HG03025 (cell line): ENCODE measurements at regions not wholly inside any gene's neighbourhood (a gene's known extent, or its start where the extent isn't known, plus 50 kb on each side); places are given as distances from the start of the nearest gene placed in this dataset.
"Not testable (repeated sequence)": the region's sequence is repeated elsewhere in the genome, so short reads cannot be mapped to it uniquely, and the experiment has no call there.

Source experiments
- ATAC-seq: cut with Tn5 transposase; IDR thresholded peaks from one replicate; pipeline ENCODE4 v1.9.1; 2021; ENCODE audit warnings: mild to moderate bottlenecking, moderate library complexity; ENCODE audit not compliant: unreplicated experiment, low FRiP score

DNA sequence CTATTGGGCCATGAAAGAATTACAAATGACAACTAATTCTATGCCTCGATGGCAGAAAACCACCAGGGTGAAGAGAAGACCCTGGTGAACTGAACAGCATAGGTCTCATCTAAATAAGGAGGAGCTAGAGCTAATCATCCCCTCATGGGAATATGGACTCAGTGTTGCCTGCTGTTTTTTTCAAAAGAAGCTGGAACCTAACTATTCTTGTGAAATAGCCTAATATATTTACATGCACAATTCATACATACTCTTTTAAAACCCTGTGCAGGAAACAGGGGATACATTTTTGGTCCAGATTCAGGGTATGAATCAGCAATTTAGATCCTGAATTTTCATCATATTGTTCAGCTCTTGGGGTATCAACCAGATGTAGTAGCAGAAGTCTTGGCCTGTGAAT is 560.6 kb downstream of the TOX3 start:
- ATAC-seq: no peak

DNA sequence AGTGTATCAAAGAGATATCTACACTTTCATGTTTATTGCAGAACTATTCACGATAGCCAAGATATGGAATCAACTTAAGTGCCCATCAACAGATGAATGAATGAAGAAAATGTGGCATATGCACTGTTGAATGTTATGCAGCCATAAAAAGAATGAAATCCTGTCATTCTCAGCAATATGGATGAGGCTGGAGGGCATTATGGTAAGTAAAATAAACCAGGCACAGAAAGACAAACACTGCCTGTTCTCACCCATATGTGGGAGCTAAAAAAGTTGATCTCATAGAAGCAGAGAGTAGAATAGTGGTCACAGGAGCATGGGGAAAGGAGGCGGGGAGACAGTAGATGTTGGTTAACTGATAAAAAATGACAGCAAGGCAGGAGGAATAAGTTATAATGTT is 561.8 kb downstream of the TOX3 start:
- ATAC-seq: no peak

DNA sequence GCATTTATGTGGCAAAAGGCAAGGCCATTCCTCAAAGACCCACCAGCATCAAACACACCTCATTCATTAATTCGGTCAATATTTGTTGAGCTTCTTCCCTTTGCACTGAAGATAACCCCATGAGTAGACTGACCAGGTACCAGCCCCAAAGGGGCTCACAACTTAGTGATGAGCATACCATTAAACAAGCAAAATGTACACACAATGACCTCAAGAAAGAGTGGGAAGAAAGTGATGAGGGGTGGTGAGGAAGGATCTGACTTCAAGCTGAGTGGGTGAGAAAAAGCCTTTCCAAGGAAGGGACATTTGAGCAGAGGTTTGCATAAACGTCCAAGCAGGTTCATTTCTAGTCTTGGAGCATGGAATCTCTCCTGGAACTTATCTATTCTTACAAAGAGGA is 562.5 kb downstream of the TOX3 start:
- ATAC-seq: no peak

DNA sequence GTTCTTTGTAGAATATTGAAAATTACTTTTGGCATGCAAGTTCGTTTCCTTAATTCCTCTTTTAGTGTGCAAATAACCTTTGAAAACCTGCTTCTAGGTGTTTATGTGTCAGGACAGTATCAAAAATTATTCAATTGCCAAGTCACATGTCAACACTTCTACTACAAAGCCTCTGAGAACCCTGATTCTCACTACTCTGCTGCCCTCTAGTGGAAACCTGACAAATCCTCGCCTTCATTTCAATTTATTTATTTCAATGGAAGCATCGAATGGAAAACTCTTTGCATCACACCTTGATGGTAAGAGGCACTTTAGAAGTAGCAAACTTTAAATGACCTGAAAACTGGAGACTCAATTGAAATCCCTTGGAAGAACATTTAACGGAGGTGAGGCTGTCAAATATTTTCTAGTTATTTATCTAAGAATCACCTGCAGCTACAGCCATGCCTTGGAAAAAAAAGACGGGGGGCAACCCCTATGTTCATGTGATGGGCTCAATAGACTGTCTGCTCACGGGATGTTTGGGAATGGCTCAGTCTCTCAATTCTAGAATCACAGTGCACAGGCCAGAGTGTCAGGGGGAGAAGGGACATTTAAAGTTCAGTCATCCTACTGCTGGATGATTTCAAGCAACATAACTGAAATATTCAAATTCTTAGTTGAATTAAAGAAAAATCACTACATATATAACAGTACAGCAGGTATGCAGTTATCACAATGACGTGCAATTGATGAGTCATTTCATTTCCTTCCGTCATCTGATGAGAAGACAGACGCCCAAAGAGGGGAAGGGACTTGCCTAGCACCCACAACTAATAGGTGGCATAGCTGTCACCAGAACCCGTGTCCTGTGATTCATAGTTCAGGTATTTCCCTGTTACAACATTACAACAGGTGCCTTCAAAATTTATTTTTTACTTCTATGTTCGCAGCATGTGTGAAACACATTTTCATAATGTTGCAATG is 563.9 kb downstream of the TOX3 start:
- ATAC-seq: no peak

DNA sequence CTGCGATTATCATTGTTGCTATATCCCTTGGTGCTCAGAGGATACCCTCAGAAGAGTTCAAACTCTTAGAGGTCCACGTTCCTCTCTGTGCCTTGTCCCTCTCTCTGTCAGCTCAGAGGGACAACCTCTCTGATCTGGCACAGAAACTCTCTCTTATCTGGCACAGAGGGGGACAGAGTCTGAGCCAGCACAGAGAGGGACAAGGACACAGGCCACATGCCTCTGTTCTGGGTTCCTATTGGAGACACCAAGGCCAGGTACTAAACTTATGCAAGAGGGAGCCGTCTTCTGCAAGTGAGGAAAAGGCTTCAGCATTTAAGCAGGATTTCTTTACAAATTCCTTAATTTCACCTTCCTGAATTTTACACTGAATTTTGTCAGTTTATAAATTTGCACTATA is 565.2 kb downstream of the TOX3 start:
- no peak for ATAC-seq

DNA sequence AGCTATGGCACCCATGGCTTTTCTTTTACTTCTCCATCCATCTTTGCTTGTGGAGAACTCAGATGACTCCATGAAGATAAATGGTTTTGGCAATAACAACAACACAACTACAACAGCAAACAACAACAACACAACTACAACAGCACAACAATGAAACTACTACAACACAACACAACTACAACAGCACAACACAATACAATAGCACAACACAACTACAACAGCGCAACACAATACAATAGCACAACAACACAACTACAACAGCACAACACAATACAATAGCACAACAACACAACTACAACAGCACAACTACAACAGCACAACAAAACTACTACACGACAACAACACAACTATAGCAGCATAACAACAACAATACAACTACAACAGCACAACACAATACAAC is 569.4 kb downstream of the TOX3 start:
- ATAC-seq: not testable (repeated sequence)

DNA sequence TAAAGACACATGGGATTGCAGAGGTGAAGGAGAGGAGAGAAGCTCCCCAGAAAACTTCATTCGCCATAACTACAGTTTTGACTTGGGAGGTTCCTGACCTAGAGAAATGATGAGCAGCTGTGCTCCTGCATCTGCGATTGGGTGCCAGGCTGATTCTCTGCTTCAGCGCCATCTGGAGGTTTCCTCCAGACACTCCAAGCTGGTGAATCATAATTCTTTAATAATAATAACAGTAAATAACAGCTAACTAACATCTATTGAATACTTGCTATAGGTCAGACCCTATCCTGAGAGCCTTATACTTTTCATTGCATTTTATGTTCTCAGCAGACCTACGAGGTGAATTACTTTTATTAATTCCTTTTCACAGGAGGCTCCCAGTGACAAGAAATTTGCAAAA is 575.8 kb downstream of the TOX3 start:
- ATAC-seq: no peak

DNA sequence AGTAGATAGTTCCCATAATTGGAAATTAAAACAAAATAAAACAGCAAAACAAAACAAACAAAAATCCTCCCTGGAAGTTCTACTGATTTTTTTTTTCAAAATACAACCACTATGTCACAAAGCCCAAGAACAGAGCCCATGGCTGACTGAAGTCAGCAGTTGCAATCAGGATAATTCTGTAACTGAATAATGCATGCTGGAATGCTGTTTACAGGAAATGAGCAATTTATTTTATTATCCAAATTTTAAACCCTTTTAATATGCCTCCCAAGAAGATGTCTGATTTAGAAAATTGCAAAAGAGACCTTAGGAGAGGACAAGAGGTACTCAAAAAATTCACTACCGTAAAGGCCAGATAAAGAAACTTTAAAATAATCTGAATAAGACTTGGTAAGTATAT is 578.2 kb downstream of the TOX3 start:
- no peak for ATAC-seq

DNA sequence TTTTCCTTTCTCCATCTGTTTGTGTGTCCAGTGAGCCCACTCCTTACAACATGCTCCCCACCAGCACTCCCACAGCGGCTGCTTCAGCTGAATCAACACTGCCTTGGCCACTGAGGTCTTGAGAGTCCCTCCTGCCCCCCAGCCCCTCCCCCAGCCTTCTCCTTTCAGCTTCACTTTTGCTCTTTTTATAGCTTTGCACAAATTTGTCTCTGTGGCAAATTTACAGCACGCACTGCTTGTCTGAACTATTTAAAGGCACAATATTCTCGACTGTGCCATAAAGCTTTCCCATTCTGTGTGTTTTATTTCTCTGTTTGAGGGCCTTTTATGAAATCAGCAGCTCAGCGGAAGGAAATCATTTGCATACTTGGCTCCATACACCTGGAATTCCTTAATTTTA is 579.3 kb downstream of the TOX3 start:
- ATAC-seq: no peak

DNA sequence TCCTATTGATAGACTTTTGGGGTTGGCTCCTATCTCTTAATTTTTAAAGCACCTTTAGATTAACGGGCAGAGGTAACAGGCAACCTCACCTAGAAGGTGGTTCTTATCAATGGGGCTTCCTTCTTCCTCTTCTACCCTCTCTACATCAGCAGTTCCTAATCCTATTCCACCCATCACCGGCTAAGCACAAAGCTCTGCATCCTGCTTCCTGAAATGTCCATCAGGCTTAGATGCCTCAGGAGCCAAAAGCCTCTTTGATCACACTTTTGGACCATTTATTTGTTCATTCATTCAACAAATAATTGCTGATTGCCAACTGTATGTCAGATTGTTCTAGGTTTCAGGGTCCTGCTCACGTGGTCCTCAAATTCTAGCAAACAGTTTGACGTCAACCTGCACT is 586.0 kb downstream of the TOX3 start:
- no peak for ATAC-seq

DNA sequence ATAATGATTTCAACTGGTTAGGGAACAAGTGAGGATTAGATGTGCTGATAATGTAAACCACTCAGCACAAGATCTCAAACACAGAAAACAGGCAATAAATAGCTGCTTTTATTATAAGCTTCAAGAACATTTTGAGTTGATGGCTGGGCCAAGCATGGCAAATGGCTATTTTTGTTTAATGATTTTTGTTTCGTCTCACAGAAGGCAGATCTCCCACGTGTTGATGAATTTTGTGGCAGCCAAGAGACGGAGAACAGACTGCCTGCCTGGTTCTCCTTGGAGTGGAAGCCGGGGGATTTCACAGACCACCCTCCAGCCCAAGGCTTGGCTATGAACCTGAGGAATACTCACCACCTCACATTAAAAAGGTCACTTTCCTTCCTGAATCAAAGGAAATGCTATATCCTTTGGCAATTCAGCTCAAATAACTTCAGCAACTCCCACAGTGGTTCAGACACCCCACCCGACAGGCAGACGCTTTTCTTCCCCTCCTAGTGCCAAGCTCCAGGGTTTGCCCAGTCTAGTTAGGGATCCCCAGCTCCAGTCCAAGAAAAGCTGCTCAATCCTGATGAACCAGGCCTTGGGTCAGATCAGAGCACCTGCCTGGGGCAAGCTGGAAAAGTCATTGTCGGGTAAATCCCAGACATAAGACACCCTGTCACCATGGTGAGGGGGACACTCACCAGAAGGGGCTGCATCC is 593.5 kb downstream of the TOX3 start:
- ATAC-seq: no peak

DNA sequence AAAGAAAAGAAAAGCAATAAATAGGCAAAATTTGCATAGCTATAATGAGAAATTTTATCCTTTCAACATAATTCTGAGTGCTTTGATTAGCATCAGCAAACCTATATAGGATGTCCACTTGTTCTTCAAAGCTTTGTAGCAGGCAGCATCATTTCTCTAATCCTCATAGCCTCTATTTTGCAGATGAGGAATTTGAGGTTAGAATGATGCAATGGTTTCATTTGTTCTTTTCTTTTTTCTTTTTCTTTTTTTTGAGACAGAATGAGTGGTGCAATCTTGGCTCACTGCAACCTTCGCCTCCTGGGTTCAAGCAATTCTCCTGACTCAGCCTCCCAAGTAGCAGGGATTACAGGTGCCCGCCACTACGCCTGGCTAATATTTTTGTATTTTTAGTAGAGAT is 594.4 kb downstream of the TOX3 start:
- ATAC-seq: no peak

DNA sequence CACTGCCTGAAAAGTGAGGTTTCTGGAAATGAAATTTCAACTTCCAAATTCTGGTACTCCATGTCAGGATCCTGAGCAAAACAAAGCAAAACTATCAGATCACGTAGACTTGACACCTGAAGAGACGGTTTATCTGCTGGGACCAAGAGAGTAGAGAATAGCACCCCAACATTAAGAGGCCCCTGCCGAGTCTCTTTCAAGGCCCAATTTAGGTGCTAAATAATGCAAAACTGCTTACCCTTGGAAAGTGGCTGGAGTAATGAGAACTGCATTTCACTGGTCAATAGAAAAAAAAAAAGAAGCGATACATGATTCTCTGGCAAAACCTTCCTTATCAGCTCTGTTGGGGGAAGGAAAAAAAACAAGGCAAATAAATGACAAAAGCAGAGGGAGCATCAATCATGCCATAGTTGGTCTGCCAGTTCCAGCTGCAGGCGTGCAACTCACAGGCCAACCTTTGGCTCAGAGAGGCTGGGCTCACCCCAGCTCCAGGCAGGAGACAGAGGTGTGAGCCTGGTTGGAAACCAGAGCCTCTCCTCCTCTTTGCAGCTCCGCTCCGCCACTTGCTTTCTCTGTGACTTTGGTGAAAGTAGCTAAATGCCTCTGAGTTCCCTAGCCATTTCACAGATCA is 595.2 kb downstream of the TOX3 start:
- ATAC-seq: no peak

DNA sequence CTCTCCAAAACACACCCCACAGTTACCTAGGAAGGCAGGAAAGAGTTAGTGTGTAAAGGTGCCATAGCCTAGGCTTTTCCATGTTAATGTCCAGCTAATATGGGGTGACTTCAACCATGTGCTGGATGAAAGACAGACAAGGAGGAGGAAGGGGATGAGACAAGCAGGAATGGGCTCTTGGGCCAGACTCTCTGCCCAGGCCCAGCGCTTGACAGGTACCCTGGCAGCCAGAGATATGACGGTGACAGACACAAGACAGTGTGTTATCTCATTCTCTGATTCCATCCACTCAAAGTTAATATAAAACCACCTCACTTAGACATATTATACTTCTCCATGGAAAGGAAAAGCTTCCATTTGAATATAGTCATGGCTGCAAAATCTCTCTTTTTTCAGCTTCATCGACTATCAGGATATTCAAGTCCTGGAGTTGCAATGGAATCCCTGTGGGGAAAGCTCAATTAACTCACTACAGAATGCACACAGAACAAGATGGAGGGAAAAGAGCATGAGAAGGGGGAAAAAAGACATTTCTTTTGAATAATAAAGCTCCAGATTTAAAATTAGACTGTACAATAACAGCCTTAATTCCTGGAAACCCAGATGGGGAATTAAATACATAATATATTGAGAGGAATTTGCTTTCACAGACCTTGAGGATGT is 596.7 kb downstream of the TOX3 start:
- no peak for ATAC-seq

DNA sequence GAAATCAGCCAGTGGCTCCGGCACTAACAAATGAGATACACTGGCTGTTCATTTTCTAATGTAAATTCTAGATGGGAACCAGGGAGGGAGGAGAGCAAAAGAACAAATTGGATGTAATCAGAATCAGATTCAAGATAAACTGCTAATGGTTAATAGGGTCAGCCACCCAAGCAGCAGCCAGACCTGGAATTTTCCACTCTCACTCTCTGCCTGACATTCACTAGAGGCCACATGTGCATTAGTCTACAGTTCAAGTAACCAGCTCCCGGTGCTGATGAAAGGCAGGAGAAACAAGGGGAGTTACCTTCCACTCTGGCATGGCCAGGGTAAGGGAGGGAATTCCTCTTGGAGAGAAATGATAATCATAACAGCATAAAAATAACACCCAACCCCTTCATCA is 597.7 kb downstream of the TOX3 start:
- ATAC-seq: no peak

DNA sequence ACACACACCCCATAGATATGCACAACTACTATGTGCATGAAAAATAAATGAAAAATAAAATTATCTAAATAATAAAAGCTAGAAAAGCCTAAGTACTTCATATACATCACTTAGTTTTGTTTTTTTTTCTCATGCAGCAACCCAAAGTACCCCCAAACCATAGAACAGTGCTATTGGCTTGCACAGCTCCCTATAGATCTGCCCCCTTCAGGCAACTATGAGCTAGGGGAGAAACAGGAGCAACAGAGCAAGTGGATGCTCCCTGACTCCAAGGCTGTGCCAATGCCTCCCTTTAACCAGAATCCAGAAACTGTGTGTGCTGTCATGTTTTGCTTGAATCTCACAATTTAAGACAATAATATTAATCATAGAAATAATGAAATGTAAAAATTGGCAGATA is 605.5 kb downstream of the TOX3 start:
- ATAC-seq: no peak

DNA sequence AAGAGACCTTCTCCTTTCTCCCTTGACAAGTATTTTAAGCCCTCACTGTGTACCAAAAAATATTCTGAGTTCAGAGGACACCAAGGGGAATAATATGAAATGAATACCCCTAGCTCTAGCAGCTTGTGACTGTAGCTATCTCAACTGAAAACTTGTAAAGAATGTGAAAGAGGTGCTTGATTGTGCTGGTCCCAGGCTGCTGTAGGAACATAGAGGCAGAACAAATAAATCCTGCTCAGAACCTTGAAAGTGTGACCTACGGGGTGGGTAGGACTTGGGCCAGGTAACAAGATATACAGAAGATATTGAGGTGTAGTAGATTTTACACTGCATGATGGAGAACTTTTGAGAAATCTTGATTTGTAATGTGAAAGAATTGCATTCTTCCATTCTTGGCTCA is 606.8 kb downstream of the TOX3 start:
- no peak for ATAC-seq

DNA sequence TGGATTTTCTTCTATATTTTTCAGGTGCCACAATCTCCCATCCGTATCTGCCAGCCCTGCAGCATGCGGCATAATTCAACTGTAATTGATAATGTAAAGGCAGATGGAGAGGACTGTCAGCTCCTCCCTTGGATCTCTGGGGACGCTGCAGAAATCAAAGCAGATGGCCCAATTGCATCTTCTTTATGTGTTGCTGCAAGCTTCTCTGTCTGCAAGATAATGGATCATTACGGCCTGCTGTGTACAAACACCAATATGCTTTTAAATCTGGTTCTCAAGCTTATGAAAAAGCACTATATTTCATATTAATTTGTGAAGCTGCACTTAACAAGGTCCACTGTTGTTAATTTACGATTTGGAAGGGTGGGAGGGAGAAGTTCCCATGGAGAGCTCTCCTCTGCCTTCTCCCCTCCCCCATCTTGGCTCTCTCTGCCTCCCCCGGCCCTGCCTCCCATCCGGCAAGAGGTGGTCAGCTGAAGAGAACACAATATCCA is 607.5 kb downstream of the TOX3 start:
- no peak for ATAC-seq

DNA sequence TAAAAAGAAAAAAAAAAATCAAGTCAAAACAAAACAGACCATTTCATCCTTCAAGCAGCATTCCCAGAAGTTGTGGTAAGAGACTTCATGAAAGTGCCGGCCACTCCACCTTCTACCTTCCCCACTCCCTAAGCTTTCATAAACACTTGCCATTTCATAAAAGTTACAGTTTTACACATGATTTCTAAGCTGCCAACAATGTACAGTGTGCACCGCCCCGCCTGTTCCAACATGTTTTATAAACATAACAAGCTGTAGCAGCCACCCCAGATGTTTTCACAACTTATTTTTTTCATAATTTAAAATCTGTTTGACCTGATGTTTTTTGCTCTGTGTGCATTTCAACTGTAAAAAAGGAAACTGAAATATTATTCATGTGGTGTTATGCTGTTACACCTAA is 608.1 kb downstream of the TOX3 start:
- no peak for ATAC-seq

DNA sequence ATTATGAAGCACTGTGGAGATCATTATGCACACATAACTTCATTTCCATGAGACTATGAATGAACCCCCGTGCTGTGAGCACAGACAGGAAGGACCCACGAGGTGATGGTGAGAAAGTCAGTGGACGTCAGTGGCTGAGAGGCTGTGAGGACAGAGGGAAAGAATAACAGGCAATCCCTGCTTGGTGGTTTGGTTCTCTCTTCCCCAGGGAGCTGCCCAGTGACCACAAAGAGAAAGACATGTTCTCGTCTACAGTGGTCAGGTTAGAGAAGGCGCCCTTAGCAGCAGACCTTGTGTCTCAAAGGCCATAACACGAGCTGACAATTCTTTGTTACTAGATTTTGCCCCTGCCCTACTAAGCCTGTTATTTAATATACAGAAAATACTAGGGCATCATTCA is 609.2 kb downstream of the TOX3 start:
- ATAC-seq: no peak

DNA sequence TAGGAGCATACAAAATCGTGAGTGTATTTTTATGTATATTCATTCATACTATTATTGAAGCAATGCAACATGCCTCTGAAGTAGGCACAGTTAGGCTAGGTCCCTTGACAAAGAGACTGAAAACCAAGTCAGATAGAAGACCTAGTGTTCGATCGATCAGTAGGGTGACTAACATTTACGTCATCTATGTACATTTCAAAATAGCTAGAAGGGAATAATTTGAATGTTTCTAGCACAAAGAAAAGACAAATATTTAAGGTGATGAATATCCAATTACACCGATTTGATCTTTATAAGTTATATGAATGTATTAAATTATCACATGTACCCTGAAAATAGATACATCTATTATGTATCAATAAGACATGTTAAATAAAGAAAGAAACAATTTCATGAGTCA is 610.1 kb downstream of the TOX3 start:
- ATAC-seq: no peak
